HG02852 (cell line): ENCODE measurements at regions not wholly inside any gene's neighbourhood (a gene's known extent, or its start where the extent isn't known, plus 50 kb on each side); places are given as distances from the start of the nearest gene placed in this dataset.

Experiments used
- ATAC-seq: cut with Tn5 transposase; IDR thresholded peaks from one replicate; pipeline ENCODE4 v1.9.1; 2021; ENCODE audit warnings: mild to moderate bottlenecking, moderate library complexity; ENCODE audit not compliant: unreplicated experiment

DNA sequence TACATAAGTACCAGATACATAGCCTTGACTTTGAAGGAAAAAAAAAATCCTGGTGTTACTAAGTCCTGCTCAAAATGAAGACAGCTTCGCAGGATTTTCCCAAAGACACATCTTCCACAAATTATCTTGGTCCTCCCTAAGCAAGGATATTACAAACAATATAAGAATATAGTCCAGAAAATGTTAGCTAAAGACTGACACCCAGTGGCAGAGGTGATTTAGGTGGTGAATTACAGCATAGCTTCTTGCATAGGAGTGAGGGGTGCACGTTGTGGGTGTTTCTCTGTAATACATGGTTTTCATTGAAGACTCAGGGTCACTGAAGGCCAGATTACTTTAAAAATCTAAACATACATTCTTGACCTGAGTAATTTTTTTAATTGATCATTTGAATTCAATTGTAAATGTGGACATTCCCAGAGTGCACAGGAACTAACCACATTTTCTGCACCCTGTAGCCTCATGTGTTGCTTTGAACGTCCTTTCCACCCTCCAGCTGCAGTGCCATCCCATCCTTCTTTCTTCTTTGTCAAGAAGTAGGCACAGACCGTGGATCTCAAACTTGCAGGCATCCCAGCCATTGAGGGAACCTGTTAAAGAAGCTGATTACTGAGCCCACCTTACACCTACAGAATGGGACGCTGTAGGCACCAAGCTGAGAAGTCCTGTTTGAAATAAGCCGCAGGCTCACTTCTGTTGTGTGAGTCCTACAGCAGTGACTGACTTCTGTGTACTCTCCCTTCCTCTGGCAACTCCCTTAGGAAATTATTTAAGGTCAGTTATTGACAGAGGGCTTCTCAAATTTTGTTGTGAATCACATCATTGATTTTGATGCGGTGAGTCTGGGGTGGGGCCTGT lies 102.6 kb downstream of the PERP start:
- ATAC-seq, result no peak

DNA sequence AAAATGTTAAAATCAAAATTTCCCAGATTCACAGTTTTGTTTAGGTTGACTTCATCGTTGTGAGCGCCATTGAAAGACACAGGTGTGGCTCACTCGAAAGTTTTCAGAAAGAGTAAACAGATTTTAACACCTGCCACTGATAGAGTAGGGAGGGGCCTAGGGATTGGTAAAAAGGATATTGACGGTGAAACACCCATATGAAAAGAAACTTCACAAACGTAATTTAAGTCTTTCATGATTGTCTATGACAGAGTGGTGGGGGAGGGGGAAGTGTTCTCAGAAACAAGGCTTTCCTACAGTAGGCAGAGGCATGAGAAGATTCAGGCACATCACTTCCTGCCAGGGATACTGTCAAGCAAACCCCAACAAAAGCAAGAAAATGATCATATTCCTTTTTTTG lies 101.4 kb downstream of the PERP start:
- no peak for ATAC-seq

DNA sequence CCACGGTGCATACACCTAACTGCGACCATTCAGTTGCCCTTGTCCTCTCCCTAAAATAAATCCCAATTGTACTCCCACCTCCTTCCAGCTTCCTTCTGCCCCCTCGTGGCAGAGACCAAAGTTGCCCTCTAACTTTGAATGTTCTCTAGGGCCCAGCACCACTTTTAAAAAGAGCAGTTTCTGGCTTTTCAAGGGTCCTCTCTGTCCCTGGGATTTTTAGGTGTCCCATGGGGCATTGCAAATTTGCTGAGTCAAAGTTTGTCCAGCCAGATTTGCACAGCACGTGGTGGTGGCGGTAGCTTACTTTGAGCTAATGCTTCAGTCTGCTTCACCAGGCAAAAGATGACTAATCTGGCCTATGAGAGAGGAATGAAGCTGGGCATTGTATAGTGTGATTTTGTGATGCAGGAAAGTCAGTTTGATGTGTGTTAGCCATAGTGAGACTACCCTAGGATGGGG lies 100.2 kb downstream of the PERP start:
- no peak for ATAC-seq

DNA sequence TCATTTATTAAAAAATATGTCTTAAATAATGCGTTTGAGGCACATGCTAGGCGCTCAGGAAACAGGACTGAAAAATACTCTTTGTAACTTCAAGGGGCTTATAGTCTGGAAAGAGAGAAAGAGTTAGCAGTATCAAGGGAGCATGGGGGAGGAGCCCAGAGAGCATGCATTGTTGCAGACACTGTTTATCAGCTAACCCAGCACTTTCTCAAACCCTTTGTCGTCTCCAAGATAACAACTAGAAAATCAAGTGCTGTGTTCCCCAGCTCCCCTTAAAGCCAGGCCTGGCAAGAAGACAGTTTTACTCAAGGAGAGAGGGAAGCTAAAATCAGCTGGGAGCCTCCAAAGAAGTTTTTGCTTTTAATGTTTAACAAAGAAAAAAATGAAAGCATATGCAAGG lies 98.4 kb downstream of the PERP start:
- no peak for ATAC-seq

DNA sequence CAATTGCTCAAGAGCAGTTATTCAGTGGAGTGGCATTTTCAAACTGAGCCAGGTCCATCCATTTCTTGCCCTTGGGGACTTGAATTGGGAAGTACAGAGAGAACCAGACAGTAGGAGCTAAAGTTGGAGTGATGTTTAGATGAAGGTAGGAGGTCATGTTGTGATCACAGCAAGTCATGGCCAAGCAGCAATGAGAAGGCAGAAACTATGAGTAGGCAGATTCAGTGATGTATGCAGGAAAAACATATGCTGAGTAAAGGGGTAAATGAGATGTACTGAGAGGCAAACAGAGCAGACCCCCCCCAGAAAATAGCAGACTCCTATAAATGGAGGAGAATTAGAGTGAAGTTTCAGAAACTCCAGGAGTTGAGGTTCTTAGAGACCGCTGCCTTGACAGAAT lies 95.8 kb downstream of the PERP start:
- no peak for ATAC-seq

DNA sequence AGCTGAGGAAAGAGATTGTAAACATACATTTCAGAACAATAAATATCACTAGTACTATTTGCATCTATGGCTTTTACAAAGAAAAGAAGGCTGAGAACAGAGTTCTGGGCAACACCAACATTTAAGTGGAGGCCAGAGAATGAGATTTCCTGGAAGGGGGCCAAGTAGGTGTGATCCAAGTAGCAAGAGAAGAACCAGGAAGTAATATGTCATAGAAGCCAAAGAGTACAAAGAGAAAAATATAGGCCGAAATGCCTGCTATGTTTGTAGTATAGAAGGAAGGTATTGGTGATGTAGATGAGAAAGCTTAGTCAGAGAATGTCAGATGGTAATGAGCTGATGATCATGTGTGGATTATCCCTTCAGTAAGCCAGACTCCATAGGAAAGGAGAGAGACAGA lies 94.5 kb downstream of the PERP start:
- no peak for ATAC-seq

DNA sequence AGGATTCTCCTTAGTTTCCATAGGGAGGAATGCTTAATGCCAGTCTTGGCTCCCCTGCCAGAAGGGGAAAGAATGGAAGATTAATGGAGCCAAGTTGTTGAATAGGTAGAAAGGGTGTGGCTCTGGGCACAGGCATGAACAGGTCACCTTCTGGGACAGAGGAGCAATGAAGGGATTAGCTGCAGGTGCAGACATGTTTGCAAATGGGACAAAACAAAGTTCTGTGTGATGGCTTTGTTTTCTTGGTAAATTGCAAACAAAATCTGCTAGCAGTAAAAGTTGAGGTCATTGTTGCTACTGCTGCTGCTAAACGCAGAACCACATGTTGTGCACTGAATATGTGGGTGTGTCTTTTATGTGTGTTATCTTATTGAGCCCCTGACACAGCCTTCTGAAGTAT lies 93.3 kb downstream of the PERP start:
- no peak for ATAC-seq

DNA sequence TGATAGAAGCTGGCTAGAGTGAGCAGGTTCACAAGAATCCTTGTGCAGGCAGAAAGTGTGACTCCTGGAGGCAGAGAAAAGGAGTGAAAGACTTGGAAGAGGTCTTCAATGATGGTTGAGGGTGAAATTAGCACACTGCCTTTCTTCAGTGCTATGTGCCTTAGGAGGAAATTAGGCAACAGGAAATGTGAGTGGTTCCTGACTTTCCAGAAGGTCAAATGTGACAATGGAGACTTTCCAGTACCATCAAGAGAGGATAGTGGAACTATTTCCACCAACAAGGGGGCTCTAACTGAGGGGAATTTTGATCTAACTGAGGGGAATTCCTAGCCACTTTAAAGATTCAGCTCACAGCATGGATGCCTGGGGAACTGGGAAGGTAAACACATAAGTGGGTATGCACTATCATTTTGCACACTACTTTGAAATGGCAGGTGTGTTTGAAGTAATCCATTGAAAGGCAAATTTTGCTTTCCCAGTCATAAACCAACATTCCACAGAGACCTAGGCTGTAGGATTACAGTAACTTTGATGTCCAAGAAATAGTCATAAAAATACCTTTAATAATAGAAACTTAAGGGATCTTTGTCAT lies 90.0 kb downstream of the PERP start:
- ATAC-seq, result no peak

DNA sequence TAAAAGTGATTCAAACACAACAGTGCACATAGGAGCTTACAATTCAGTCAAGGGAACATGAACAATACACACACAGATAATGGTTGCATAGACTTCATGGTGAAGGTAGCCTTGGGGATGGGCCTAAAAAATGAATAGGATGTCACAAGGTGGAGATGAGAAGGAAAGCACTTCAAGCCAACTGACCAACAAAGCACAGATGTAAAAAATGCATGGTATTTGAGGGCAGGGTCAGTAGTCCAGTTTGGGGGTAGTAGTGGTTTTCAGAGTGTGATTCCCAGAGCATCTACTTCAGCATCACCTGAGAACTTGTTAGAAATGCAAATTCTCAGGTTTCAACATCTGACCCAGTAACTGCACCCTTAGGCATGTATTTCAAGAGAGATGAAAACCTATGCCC lies 88.9 kb downstream of the PERP start:
- ATAC-seq, result no peak

DNA sequence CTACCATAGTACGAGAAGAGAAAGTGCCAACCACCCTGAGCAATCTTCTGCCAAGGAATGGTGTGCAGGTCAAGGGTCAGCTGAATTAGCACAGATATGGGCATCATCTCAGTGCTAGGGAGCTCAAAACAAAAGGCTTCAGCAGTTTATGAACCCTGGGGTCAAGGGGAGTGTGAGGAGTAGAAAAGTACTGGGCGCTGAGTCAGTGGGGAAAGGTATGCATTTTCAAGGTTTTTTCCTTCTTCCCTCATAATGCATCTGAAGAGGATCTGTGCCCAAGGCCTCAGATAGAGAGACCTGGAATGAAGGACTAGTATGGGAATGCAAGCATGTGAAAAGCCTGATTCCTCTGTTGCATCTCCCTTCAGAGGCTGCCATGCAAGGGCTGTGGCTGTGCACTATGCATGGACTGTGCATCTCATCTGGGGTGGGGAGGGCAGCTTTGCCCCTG lies 81.7 kb downstream of the PERP start:
- no peak for ATAC-seq

DNA sequence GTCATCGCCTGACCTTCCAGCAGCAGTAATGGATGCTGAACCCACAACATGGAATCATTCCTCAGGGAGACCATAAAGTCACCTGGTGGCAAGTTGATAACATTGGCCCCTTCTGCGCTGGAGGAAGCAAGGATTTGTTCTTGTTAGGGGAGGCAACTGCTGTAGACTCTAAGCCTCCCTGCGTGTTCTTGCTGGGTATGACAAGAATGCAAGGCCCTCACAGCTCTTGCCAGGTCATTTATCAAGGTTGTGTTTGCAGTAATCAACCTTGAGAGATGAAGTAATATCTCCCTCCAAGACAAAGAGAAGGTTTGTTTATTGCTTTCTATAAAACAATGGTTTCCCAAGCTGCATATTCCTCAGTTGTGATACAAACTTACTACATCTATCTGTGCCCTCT lies 80.9 kb downstream of the PERP start:
- ATAC-seq, result no peak

DNA sequence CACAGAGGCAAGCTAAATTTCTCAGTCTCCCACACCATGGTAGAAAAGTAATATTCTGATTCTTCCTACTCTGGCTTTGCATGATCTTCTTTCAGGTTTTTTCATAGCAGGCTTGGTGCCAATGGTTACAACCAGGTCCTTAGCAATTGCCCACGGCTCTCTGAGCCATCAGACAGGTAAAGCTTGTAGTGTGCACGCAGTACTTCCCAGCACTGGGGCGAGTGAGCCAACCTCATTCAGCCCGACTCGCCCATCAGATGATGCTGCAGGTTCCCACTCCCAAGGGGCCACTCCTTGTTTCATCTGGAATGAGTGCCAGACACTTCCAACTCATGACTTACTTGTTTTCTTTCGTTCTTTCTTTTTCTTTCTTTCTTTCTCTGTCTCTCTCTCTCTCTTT lies 78.3 kb downstream of the PERP start:
- ATAC-seq, result no peak

DNA sequence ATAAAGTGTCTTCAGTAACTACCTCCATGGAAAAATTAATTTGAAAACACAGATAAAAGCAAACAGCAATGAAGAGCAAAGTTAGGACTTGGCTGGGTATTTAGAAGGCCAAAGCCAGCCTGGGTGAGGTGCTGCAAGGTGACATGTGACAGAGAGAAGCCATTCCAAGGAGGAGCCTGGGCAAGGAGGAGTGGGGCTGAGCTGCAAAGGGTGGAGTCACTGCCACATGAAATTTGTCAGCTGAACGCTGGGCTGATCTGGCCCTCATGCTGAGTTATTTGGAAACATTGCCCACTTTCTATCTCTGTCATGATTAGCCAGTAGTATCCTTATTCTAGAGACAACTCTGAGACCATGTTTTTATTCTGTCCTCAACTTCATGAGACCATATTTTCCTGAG lies 76.3 kb downstream of the PERP start:
- ATAC-seq, result no peak

DNA sequence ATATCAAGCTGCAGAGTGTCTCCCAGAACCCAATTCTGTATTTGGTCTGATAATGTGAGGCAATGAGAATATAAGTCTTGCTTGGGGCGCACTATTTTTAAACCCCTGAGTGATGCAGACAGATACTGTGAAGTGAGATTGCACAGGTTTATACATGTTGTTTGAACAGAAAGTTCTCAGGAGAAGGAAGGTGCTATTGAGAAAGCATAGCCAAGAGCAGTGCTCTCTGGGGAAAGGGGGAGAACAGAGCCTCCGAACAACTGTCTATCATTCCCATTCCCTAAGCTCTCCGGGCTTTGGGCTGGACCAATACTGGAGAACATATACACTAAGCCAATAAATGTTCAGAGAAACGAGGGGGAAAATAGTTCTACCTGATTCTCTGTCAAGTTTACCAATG lies 75.8 kb downstream of the PERP start:
- no peak for ATAC-seq

DNA sequence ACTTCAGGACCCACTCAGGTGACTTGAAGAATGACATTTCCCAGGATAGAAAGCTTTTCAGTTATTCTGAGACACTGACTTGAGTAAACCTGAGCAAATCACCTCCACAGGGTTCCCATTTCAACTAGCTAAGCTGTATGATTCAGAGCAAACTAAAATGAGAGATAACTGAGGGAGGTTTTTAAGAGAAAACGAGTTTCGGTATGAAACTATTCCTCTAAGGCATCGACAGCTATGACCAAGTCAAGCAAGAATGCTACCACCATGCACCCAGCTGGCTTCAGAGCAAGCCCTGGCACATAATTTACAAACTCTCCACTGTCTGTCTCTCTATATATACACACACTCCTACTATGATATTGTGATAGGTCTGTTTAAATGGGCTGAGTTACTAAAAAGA lies 75.4 kb downstream of the PERP start:
- ATAC-seq, result peak; percentile 60

DNA sequence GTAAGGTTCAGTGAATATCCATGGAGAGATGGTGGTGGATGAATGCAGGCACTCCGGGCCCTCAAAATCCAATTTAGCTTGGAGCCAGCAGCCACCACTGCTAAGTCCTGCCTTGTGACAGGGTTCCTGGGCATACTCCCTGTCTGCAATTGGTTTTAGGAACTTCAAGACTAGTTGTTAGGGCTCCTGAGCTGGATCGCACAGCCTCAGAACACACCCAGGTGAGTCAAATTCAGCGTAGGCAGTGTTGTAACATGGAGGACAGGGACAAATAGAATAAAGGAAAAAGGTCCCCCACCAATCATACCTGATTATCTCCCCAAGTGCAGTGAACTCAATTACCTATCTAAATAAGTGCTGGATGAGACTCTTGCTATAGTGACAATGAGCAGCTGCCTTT lies 74.6 kb downstream of the PERP start:
- no peak for ATAC-seq

DNA sequence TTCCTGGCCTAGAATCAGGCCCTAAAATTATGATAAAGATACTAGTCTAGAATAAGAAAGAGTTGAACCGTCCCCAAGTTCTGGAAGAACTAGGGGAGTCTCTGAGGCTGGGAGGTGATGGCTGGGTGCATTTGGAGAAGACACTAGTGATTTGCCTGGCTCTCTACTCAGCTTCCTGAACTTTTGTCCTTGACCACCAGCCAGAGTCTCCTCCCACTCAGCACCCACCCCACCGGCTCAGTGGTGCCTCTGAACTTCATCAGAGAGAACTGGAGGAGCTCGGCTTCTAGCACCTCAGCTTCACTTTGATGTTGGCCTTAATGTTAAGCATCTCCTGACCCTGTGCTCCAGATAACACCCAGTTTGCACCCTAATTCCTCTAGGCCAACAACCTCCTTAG lies 73.0 kb downstream of the PERP start:
- ATAC-seq, result no peak

DNA sequence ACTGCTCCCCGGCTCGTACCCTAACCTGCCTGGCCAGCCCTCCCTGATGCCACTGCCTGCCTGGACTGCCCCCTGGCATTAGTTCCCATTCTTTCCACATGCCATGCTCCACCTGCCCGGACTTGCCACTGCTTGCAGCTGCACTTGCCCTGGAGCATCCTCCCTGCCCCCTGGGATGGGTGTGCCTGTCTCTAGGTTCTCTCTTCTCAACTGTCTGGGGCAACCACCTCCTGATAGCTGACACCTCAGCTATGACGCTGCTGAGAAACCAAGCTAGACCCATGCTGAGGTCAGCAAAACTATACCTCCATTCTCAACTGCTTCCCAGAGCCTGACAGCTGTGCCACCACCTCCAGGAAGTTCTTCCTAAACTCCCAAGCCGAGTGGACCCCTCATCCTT lies 72.1 kb downstream of the PERP start:
- ATAC-seq, result no peak

DNA sequence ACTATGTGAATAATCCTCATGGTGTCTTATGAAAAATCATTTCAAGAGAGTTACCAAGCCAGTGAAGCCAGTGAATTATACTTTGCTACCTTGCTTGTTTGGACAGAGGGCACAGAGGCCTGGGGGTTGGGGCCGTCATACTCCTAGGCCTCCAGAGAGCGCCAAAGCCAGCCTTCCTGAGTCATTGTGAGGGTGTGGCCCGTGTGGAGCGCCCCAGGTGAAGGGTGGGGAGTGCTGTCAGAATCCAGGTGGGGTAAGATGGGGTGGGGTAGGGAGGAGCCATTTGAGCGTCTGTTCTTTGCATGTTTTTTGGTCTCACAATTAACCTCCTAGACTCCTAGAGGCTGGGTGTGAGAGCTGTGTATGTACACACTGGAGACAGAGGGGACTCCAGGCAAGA lies 71.1 kb downstream of the PERP start:
- ATAC-seq, result no peak

DNA sequence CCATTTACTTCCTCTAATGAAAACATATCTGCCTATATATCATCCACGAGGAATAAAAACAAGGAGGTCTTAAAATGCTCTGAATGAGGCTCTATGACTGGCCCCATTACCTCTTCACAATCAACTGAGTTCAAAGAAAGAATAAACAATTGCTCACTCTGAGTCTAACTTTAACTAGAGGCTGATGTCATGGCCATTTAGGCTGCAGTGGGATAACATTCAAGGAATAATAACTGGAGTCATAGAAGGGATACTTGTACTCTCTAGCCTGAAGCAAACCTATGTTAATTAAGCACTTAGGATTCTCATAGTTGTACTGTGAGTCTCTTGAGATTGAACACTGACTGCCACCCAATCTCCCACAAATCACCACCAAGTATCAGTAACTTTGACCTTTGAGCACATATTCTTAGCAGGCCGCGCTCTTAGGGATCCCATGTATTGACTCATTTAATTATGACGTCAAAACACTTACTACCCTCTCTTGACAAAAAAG lies 70.2 kb downstream of the PERP start:
- no peak for ATAC-seq

DNA sequence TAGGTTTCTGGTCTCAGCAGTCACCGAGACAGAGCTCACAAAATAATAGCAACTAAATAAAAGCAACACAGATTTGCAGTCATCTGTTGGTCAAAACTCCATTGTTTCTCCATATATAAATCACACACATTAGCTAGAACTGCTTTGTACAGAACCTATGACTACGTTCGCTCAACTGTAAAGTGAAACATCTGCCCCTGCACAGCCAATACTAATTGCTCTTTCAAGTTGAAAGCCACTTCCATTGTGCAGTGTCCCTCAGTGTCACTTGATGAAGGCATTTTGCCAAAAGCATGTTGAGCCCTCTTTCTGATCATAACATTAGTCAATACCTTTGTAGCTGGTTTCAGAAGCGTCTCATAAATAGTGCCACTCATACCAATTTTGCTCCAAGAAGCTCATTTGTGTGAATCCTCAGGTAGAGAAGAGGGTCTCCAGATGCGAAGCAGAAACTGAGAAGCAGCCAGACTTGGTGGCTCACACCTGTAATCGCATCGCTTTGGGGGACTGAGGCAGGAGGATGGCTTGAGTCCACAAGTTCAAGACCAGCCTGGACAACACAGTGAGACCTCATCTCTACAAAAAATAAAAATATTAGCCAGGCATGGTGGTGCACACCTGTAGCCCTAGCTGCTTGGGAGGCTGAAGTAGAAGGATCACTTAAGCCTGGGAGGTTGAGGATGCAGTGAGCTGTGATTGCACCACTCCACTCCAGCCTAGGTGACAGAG lies 68.9 kb downstream of the PERP start:
- ATAC-seq, result no peak
